BLaER1 treated with 17β-estradiol and CSF1 and Interleukin-3, amounts not matched to agents 10 nM and 100 nM (cell line): ENCODE measurements at regions not wholly inside any gene's neighbourhood (a gene's known extent, or its start where the extent isn't known, plus 50 kb on each side); places are given as distances from the start of the nearest gene placed in this dataset.

ENCODE experiments used
- H3K27ac ChIP-seq, 11 experiments: shearing (Covaris generic); formaldehyde crosslinking; 2 replicates each; pipeline ENCODE4 v1.8.1; 2022
- H3K27me3 ChIP-seq, 11 experiments: shearing (Covaris generic); formaldehyde crosslinking; 2 replicates each; pipeline ENCODE4 v1.8.1; 2022
- H3K36me3 ChIP-seq, 11 experiments: shearing (Covaris generic); formaldehyde crosslinking; 2 replicates each; pipeline ENCODE4 v1.8.1; 2022
- H3K4me1 ChIP-seq, 10 experiments: shearing (Covaris generic); formaldehyde crosslinking; 2 replicates each; pipeline ENCODE4 v1.8.1; 2022
- H3K4me2 ChIP-seq, 11 experiments: shearing (Covaris generic); formaldehyde crosslinking; 2 replicates each; pipeline ENCODE4 v1.8.1; 2022
- H3K4me3 ChIP-seq, 10 experiments: shearing (Covaris generic); formaldehyde crosslinking; 2 replicates each; pipeline ENCODE4 v1.8.1; 2022
- H3K9ac ChIP-seq, 11 experiments: shearing (Covaris generic); formaldehyde crosslinking; 2 replicates each; pipeline ENCODE4 v1.8.1; 2022
- H3K9me3 ChIP-seq, 11 experiments: shearing (Covaris generic); formaldehyde crosslinking; replicated peaks in 1 of 11; 2 replicates each; pipeline ENCODE4 v1.8.1; 2022
- H4K20me1 ChIP-seq, 11 experiments: shearing (Covaris generic); formaldehyde crosslinking; 2 replicates each; pipeline ENCODE4 v1.8.1; 2022
- Cebpa-rat ChIP-seq, 11 experiments: shearing (Covaris generic); IDR thresholded peaks; 2 replicates each; pipeline ENCODE4 v1.8.1; 2022

GRCh38 chrX:39508300-39508692 lies 589.5 kb downstream of the BCOR start:
- H3K36me3 ChIP-seq = peaks cover 0 to 5% (median 0%) of the 10 kb centered on the region in 11 experiments; a peak in 2 of 22 replicates
- H3K9me3 ChIP-seq = peaks cover 17 to 33% (median 24%) of the 10 kb centered on the region in 11 experiments
- no peak for TF ChIP-seq Cebpa-rat (IDR thresholded peaks at IDR 0.05)
- H3K4me1 ChIP-seq = peaks cover 0 to 11% (median under 1%) of the 10 kb centered on the region in 10 experiments; a peak in 8 of 20 replicates
- H3K27me3 ChIP-seq = no peaks in the 10 kb centered on the region
- no peaks in the 10 kb centered on the region for H4K20me1 ChIP-seq
- H3K4me2 ChIP-seq = no peak overlapping the region
- H3K9ac ChIP-seq = no peak overlapping the region
- no peak overlapping the region for H3K27ac ChIP-seq
- no peak overlapping the region for H3K4me3 ChIP-seq

GRCh38 chrX:39509157-39509556 lies 588.6 kb downstream of the BCOR start:
- Histone ChIP-seq H3K4me3 (no peak overlapping the region), H3K4me2 (no peak overlapping the region), H3K9ac (no peak overlapping the region), H3K27ac (no peak overlapping the region), H3K9me3 (peaks cover 17 to 33% (median 24%) of the 10 kb centered on the region in 11 experiments), H3K4me1 (peaks cover 0 to 2% (median 0%) of the 10 kb centered on the region in 10 experiments; a peak in 3 of 20 replicates), H3K36me3 (peaks cover 0 to 5% (median 0%) of the 10 kb centered on the region in 11 experiments; a peak in 2 of 22 replicates), H3K27me3 (no peaks in the 10 kb centered on the region), H4K20me1 (no peaks in the 10 kb centered on the region)
- no peak for TF ChIP-seq Cebpa-rat (IDR thresholded peaks at IDR 0.05)

- Histone ChIP-seq H4K20me1 (no peaks in the 10 kb centered on the region), H3K9ac (no peak overlapping the region), H3K4me3 (no peak overlapping the region), H3K9me3 (peaks cover 12 to 22% (median 16%) of the 10 kb centered on the region in 11 experiments), H3K27me3 (no peaks in the 10 kb centered on the region), H3K36me3 (peaks cover 0 to 5% (median 0%) of the 10 kb centered on the region in 11 experiments; a peak in 2 of 22 replicates), H3K4me2 (no peak overlapping the region), H3K27ac (no peak overlapping the region), H3K4me1 (no peaks in the 10 kb centered on the region)
- TF ChIP-seq Cebpa-rat (IDR thresholded peaks at IDR 0.05) = no peak
Measured at GRCh38 chrX:39513836-39514235, 583.9 kb downstream of the BCOR start.

- Histone ChIP-seq H3K4me2 (no peak overlapping the region), H3K4me3 (no peak overlapping the region), H3K27me3 (no peaks in the 10 kb centered on the region), H3K9me3 (peaks cover 3 to 12% (median 7%) of the 10 kb centered on the region in 11 experiments), H3K9ac (no peak overlapping the region), H3K27ac (no peak overlapping the region), H4K20me1 (no peaks in the 10 kb centered on the region), H3K36me3 (no peaks in the 10 kb centered on the region; a peak in 1 of 22 replicates), H3K4me1 (no peaks in the 10 kb centered on the region)
- TF ChIP-seq Cebpa-rat (IDR thresholded peaks at IDR 0.05) = no peak
Measured at GRCh38 chrX:39514801-39515200, 583.0 kb downstream of the BCOR start.

GRCh38 chrX:39516427-39516841 lies 581.3 kb downstream of the BCOR start:
- Histone ChIP-seq H3K4me2 (no peak overlapping the region), H3K4me1 (no peaks in the 10 kb centered on the region), H3K9ac (no peak overlapping the region), H3K9me3 (peaks cover 0 to 6% (median 0%) of the 10 kb centered on the region in 11 experiments; a peak in 1 of 22 replicates), H3K27me3 (no peaks in the 10 kb centered on the region), H3K36me3 (no peaks in the 10 kb centered on the region), H4K20me1 (no peaks in the 10 kb centered on the region), H3K4me3 (no peak overlapping the region), H3K27ac (no peak overlapping the region)
- TF ChIP-seq Cebpa-rat (IDR thresholded peaks at IDR 0.05) = no peak

GRCh38 chrX:39518476-39519029 lies 579.2 kb downstream of the BCOR start:
- Histone ChIP-seq H3K27ac (no peak overlapping the region), H3K4me3 (no peak overlapping the region)
- TF ChIP-seq Cebpa-rat (IDR thresholded peaks at IDR 0.05) = no peak

GRCh38 chrX:39519030-39519488 lies 578.7 kb downstream of the BCOR start:
- H3K36me3 ChIP-seq = no peaks in the 10 kb centered on the region
- no peak for TF ChIP-seq Cebpa-rat (IDR thresholded peaks at IDR 0.05)
- no peak overlapping the region for H3K27ac ChIP-seq
- no peak overlapping the region for H3K4me2 ChIP-seq
- no peak overlapping the region for H3K4me3 ChIP-seq
- no peak overlapping the region for H3K9ac ChIP-seq
- H4K20me1 ChIP-seq = no peaks in the 10 kb centered on the region
- H3K27me3 ChIP-seq = no peaks in the 10 kb centered on the region
- peaks cover 0 to 12% (median 9%) of the 10 kb centered on the region in 11 experiments; a peak in 10 of 22 replicates for H3K9me3 ChIP-seq
- H3K4me1 ChIP-seq = peaks cover 0 to 5% (median 0%) of the 10 kb centered on the region in 10 experiments; a peak in 2 of 20 replicates

More at GRCh38 chrX:39518476-39519029, 579.2 kb downstream of the BCOR start:
- Histone ChIP-seq H3K4me2 (no peak overlapping the region), H3K9me3 (peaks cover 0 to 8% (median 4%) of the 10 kb centered on the region in 11 experiments; a peak in 7 of 22 replicates), H4K20me1 (no peaks in the 10 kb centered on the region), H3K27me3 (no peaks in the 10 kb centered on the region), H3K9ac (no peak overlapping the region), H3K4me1 (peaks cover 0 to 5% (median 0%) of the 10 kb centered on the region in 10 experiments; a peak in 2 of 20 replicates), H3K36me3 (no peaks in the 10 kb centered on the region)

GRCh38 chrX:39519566-39520301 lies 578.0 kb downstream of the BCOR start:
- Histone ChIP-seq H3K9me3 (peaks cover 0 to 18% (median 10%) of the 10 kb centered on the region in 11 experiments; a peak in 10 of 22 replicates), H3K9ac (no peak overlapping the region), H3K4me1 (peaks cover 0 to 5% (median 0%) of the 10 kb centered on the region in 10 experiments; a peak in 2 of 20 replicates), H3K4me2 (no peak overlapping the region), H3K36me3 (no peaks in the 10 kb centered on the region), H3K27me3 (no peaks in the 10 kb centered on the region), H3K27ac (no peak overlapping the region), H4K20me1 (no peaks in the 10 kb centered on the region), H3K4me3 (no peak overlapping the region)
- TF ChIP-seq Cebpa-rat (IDR thresholded peaks at IDR 0.05) = no peak

- no peak for TF ChIP-seq Cebpa-rat (IDR thresholded peaks at IDR 0.05)
- Histone ChIP-seq H3K4me2 (no peak overlapping the region), H3K27me3 (no peaks in the 10 kb centered on the region), H4K20me1 (no peaks in the 10 kb centered on the region), H3K4me1 (peaks cover 0 to 5% (median 0%) of the 10 kb centered on the region in 10 experiments; a peak in 2 of 20 replicates), H3K36me3 (no peaks in the 10 kb centered on the region), H3K27ac (no peak overlapping the region), H3K9ac (no peak overlapping the region), H3K4me3 (no peak overlapping the region), H3K9me3 (peaks cover 0 to 21% (median 10%) of the 10 kb centered on the region in 11 experiments; a peak in 10 of 22 replicates)
Measured at GRCh38 chrX:39525758-39526157, 572.0 kb downstream of the BCOR start.
